ENCODE measurements at regions not wholly inside any gene's neighbourhood (a gene's known extent, or its start where the extent isn't known, plus 50 kb on each side); places are given as distances from the start of the nearest gene placed in this dataset.

DNA sequence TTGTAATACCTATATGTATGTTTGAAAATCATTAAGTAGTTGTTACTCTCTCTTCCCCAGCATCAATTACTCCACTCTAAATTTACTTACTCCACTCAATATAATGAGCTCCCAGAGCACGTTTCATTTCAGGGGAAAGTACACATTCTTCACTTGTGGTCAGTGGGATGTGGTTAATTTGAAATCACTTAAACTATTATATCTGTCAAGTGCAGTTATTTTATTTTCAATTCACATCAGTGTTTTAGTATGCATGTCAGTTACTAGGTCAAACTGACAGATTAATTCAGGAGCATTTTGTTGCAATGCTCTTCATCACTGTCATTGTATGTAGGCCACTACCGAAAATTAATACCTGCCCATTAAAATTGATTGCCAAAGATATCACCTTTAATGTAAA lies 376.1 kb downstream of the ZIC4 start:
- DNase-seq (ENCODE audit: low read depth in 2 of 2) = no peak
- H3K4me3 ChIP-seq (replicated peaks in 1 of 2; ENCODE audit: low read depth in 2 of 2, low read length in 2 of 2) = no peak overlapping the region
- TF ChIP-seq, protein P1, sequence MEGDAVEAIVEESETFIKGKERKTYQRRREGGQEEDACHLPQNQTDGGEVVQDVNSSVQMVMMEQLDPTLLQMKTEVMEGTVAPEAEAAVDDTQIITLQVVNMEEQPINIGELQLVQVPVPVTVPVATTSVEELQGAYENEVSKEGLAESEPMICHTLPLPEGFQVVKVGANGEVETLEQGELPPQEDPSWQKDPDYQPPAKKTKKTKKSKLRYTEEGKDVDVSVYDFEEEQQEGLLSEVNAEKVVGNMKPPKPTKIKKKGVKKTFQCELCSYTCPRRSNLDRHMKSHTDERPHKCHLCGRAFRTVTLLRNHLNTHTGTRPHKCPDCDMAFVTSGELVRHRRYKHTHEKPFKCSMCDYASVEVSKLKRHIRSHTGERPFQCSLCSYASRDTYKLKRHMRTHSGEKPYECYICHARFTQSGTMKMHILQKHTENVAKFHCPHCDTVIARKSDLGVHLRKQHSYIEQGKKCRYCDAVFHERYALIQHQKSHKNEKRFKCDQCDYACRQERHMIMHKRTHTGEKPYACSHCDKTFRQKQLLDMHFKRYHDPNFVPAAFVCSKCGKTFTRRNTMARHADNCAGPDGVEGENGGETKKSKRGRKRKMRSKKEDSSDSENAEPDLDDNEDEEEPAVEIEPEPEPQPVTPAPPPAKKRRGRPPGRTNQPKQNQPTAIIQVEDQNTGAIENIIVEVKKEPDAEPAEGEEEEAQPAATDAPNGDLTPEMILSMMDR (IDR thresholded peaks at IDR 0.05; ENCODE audit: low read depth, low read length) = no peak

DNA sequence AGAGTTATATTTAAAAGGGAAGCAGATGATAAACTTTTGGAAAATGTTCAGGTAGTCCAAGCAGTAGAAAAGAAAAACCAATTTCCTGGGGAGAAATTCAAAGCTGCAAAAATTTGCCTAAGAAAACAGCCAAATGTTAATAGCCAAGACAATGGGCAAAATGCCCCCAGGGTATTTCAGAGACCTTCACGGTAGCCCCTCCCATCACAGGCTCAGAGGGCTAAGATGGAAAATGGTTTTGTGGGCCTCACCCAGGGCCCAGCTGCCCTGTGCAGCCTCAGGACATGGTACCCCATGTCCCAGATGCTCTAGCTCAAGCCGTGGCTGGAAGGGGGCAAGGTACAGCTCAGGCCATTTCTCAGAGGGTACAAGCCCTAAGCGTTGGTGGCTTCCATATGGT lies 391.0 kb downstream of the ZIC4 start:
- TF ChIP-seq, protein P1 (IDR thresholded peaks at IDR 0.05; ENCODE audit: low read depth, low read length) = no peak
- DNase-seq (ENCODE audit: low read depth in 2 of 2) = no peak
- H3K4me3 ChIP-seq (replicated peaks in 1 of 2; ENCODE audit: low read depth in 2 of 2, low read length in 2 of 2) = no peak overlapping the region

GRCh38 chr3:147008886-147009285 lies 397.5 kb downstream of the ZIC4 start:
- H3K4me3 ChIP-seq (replicated peaks in 1 of 2; ENCODE audit: low read depth in 2 of 2, low read length in 2 of 2) = no peak overlapping the region
- TF ChIP-seq, protein P1 (IDR thresholded peaks at IDR 0.05; ENCODE audit: low read depth, low read length) = no peak
- DNase-seq (ENCODE audit: low read depth in 2 of 2) = peak in 1 of 2 donors; percentile 23

DNA sequence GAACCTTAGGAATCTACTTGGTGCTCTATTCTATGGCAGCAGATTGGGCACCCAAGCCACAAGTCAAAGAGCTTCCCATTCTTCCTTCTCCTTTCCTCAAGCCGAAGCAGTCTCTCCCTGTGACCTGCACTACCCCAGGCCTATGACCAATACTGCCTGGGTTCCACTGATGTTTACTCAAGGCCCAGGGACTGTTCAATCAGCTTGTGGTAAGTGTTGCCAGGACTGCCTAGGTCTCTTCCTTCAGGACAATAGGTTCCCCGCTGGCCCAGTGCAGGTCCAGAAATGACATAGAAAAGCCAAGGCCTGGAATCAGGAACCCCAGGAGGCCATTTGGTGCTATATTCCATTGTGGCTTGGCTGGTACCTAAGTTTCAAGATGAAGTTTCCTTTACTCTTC lies 397.9 kb downstream of the ZIC4 start:
- TF ChIP-seq, protein P1 (IDR thresholded peaks at IDR 0.05; ENCODE audit: low read depth, low read length) = no peak
- H3K4me3 ChIP-seq (replicated peaks in 1 of 2; ENCODE audit: low read depth in 2 of 2, low read length in 2 of 2) = no peak overlapping the region
- no peak for DNase-seq (ENCODE audit: low read depth in 2 of 2)

DNA sequence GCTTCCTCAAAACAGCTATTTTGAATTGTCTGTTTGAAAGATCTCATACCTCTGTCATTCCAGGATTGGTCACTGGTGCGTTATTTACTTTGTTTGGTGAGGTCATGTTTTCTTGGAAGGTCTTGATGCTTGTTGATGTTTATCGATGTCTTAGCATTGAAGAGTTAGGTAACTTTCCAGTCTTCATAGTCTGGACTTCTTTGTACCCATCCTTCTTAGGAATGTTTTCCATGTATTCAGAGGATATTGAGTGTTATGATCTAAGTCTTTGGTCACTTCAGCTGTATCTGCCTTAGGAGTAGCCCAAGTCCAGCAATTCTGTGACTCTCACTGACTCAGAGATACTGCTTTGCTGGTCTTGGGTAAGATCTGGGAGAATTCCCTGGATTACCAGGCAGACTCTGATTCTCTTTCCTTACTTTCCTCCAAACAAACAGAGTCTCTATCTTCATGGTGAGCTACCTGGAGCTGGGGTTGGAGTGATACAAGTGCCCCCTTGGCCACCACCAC lies 398.6 kb downstream of the ZIC4 start:
- no peak overlapping the region for H3K4me3 ChIP-seq (replicated peaks in 1 of 2; ENCODE audit: low read depth in 2 of 2, low read length in 2 of 2)
- TF ChIP-seq, protein P1 (IDR thresholded peaks at IDR 0.05; ENCODE audit: low read depth, low read length) = no peak
- peak in 1 of 2 donors; percentile 5 for DNase-seq (ENCODE audit: low read depth in 2 of 2)

DNA sequence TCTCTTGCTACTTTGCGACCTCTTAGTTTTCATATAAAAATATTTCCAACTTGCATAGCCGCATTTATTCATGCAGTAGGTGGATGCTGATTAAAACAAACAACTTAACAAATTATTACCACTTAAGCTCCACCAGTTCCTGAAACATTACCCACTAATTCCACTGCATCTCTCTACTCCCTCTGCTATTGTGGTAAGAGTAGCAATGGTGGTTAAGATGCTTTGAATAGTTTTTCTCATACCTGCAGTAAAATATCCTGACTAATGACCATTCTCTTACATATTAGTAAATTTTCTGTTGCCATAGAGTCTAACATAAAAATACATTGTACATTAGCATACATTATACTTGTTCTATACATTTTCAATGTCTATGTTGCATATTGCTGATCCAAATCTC lies 397.6 kb upstream of the PLSCR5 start:
- H3K4me3 ChIP-seq (replicated peaks in 1 of 2; ENCODE audit: low read depth in 2 of 2, low read length in 2 of 2) = no peak overlapping the region
- DNase-seq (ENCODE audit: low read depth in 2 of 2) = no peak
- TF ChIP-seq, protein P1 (IDR thresholded peaks at IDR 0.05; ENCODE audit: low read depth, low read length) = no peak

DNA sequence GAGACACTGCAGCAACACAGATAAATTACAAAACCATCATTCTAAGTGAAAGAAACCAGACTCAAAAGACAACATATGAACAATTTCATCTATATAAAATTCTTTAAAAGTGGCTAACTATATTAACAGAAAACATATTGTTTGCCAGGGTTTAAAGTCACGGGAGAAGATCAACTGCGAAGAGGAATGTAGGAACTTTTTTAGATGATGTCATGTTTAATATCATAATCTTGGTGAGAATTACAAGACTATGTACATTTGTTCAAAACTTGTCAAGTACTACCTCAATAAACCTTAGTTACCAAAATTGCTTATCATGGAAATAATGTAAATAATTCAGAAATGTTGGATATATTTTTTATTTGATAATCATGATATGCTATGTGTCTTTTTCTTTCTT lies 395.1 kb upstream of the PLSCR5 start:
- no peak for DNase-seq (ENCODE audit: low read depth in 2 of 2)
- no peak overlapping the region for H3K4me3 ChIP-seq (replicated peaks in 1 of 2; ENCODE audit: low read depth in 2 of 2, low read length in 2 of 2)
- TF ChIP-seq, protein P1 (IDR thresholded peaks at IDR 0.05; ENCODE audit: low read depth, low read length) = no peak

Data from cardiac fibroblast (primary cell).